Heart left ventricle (tissue), 16 donors: ENCODE measurements at regions not wholly inside any gene's neighbourhood (a gene's known extent, or its start where the extent isn't known, plus 50 kb on each side); places are given as distances from the start of the nearest gene placed in this dataset.

Experiments
- ATAC-seq, 4 donors: fragments of 200-7000 bp; cut with Tn5 transposase; one replicate each; pipeline ENCODE4 v1.9.1; 2020 to 2022; ENCODE audit warnings: moderate library complexity in 4 of 4, mild to moderate bottlenecking in 3 of 4, moderate number of reproducible peaks in 1 of 4
- DNase-seq, 5 donors: peaks; one replicate each; pipeline ENCODE4 v3.0.0-alpha.2; 2020
- H3K27ac ChIP-seq, 12 donors: fragments of 200-600 bp; sonication (generic) in 4 of 12; one replicate each; pipeline versions ENCODE4 v1.5.0 to v1.8.0; 2016 to 2022; ENCODE audit warnings: mild to moderate bottlenecking in 2 of 12
- H3K27me3 ChIP-seq, 9 donors: fragments of 200-600 bp; sonication (generic) in 2 of 9; one replicate each; pipeline versions ENCODE4 v1.5.1 to v1.8.0; 2016 to 2022; ENCODE audit warnings: mild to moderate bottlenecking in 3 of 9
- H3K36me3 ChIP-seq, 9 donors: fragments of 200-600 bp; sonication (generic) in 2 of 9; one replicate each; pipeline versions ENCODE4 v1.5.0 to v1.8.0; 2018 to 2022; ENCODE audit warnings: mild to moderate bottlenecking in 2 of 9
- H3K4me1 ChIP-seq, 12 donors: fragments of 200-600 bp; sonication (generic) in 4 of 12; one replicate each; pipeline versions ENCODE4 v1.5.0 to v1.8.0; 2016 to 2022; ENCODE audit warnings: mild to moderate bottlenecking in 3 of 12
- H3K4me3 ChIP-seq, 12 donors: fragments of 200-600 bp; sonication (generic) in 4 of 12; one replicate each; pipeline versions ENCODE4 v1.5.0 to v1.8.0; 2017 to 2022; ENCODE audit warnings: mild to moderate bottlenecking in 9 of 12, moderate library complexity in 4 of 12
- H3K9me3 ChIP-seq, 12 donors: fragments of 200-600 bp; sonication (generic) in 4 of 12; one replicate each; pipeline versions ENCODE4 v1.5.0 to v1.8.0; 2016 to 2022; ENCODE audit warnings: mild to moderate bottlenecking in 1 of 12
- POLR2A ChIP-seq, 2 donors: fragments of 450-650 bp; IDR thresholded peaks; one replicate each; pipeline ENCODE4 v1.6.1; 2017; ENCODE audit warnings: antibody characterized with exemption in 2 of 2, mild to moderate bottlenecking in 2 of 2, moderate library complexity in 2 of 2
- WGBS, 4 donors: extraction: QIAGEN DNeasy Blood & Tissue Kit in 2 of 4; methylation state at CpG; one replicate each; pipeline versions ENCODE4 v1.1.5 to v1.1.7; 2013 to 2018; 5-methylcytosine and 5-hydroxymethylcytosine counted together
- intact Hi-C, 10 donors: fragments of 100-400 bp; cut with DNase I; formaldehyde crosslinking; loops; one replicate each; pipeline versions ENCODE4 v1.11.1 to v1.14.2; 2022
- TF ChIP-seq, protein P1 (sequence below), 12 donors: fragments of 200-600 bp; sonication (generic) in 4 of 12; IDR thresholded peaks; one replicate each; pipeline versions ENCODE4 v1.5.0 to v1.8.0; 2018 to 2022; ENCODE audit warnings: antibody characterized with exemption in 12 of 12, mild to moderate bottlenecking in 5 of 12
- donor health status: ischemic (EF 13 %, LVEDD 7.1; RV severe dilation, severe dysfunction).
- donor health status: healthy with polysubstance abuse.
- donor health status: DM: no; HTN: yes; CAD: no.
- donor health status: DM: no; HTN: no; CAD: no.
- donor health status: ischemic (EF 25% LVEDD 6.9; RV normal size, moderate dysfunction).
- donor health status: ischemic (EF 25% LVEDD 5.7; RV mildly dilated, moderate dysfunction).
- donor health status: healthy.
- donor health status: DM: yes; HTN: yes; CAD: no.
- donor health status: ischemic (EF 35%, LVEDD 5.7; RV mildly dilated, moderate dysfunction).
- donor health status: nonischemic (EF 11% LVEDD 7.7; RV severe dilation, severe dysfunction).
- donor health status: DM: yes; HTN: yes; CAD: no.
- donor health status: PGD.
- donor health status: ischemic (EF 29% LVEDD 5.4; RV normal size, mild dysfunction).
- donor health status: nonischemic (EF 23%, LVEDD 6.1; RV moderate dilation, normal function).

DNA sequence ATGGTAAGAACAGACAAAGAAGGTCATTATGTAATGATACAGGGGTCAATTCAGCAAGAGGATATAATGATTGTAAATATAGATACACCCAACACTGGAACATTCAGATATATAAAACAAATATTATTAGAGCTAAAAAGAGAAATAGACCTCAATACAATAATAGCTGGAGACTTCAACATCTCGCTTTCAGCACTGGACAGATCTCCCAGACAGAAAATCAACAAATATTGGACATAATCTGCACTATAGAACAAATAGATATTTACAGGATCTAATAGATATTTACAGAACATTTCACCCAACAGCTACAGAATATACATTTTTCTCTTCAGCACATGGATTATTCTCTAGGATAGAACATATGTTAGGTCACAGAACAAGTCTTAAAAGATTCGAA lies 190.6 kb upstream of the RFX3 start:
- H3K4me1 ChIP-seq: no peaks in the 10 kb centered on the region
- no peak overlapping the region for H3K4me3 ChIP-seq
- H3K27ac ChIP-seq: no peak overlapping the region
- TF ChIP-seq, protein P1, sequence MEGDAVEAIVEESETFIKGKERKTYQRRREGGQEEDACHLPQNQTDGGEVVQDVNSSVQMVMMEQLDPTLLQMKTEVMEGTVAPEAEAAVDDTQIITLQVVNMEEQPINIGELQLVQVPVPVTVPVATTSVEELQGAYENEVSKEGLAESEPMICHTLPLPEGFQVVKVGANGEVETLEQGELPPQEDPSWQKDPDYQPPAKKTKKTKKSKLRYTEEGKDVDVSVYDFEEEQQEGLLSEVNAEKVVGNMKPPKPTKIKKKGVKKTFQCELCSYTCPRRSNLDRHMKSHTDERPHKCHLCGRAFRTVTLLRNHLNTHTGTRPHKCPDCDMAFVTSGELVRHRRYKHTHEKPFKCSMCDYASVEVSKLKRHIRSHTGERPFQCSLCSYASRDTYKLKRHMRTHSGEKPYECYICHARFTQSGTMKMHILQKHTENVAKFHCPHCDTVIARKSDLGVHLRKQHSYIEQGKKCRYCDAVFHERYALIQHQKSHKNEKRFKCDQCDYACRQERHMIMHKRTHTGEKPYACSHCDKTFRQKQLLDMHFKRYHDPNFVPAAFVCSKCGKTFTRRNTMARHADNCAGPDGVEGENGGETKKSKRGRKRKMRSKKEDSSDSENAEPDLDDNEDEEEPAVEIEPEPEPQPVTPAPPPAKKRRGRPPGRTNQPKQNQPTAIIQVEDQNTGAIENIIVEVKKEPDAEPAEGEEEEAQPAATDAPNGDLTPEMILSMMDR (IDR thresholded peaks at IDR 0.05): no peak
- no peak for TF ChIP-seq POLR2A (IDR thresholded peaks at IDR 0.05)
- intact Hi-C loops: no loop called here
- no peaks in the 10 kb centered on the region for H3K9me3 ChIP-seq
- DNase-seq (no peak), ATAC-seq (no peak)
- H3K36me3 ChIP-seq: no peaks in the 10 kb centered on the region
- WGBS, 4 donors: 82 to 90% (median 89%) methylated on average over 2 of the region's 2 CpGs
- no peaks in the 10 kb centered on the region for H3K27me3 ChIP-seq

DNA sequence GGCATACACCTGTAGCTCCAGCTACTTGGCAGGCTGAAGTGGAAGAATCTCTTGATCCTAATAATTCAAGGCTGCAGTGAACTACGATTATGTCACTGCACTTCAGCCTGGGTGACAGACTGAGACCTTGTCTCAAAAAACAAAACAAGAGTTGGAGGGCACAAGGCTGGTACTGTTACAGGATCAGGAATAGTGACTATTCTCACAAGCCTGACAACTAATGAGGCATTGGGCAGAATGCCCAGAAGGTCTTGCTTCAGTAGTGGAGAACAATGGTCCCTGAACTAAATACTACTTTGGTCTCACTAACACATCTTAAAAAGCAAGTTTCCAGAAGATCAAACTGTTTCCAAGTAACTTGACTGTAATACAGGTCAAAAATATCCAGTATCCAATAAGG lies 182.9 kb upstream of the RFX3 start:
- no peak for TF ChIP-seq POLR2A (IDR thresholded peaks at IDR 0.05)
- TF ChIP-seq, protein P1 (IDR thresholded peaks at IDR 0.05): no peak
- no peaks in the 10 kb centered on the region for H3K4me1 ChIP-seq
- ATAC-seq: no peak
- no peaks in the 10 kb centered on the region for H3K27me3 ChIP-seq
- H3K27ac ChIP-seq: no peak overlapping the region
- H3K4me3 ChIP-seq: no peak overlapping the region
- H3K36me3 ChIP-seq: no peaks in the 10 kb centered on the region
- intact Hi-C loops: no loop called here
- 66 to 74% (median 68%) methylated on average over 1 of the region's 1 CpG for WGBS, 4 donors
- DNase-seq: no peak
- no peaks in the 10 kb centered on the region for H3K9me3 ChIP-seq

DNA sequence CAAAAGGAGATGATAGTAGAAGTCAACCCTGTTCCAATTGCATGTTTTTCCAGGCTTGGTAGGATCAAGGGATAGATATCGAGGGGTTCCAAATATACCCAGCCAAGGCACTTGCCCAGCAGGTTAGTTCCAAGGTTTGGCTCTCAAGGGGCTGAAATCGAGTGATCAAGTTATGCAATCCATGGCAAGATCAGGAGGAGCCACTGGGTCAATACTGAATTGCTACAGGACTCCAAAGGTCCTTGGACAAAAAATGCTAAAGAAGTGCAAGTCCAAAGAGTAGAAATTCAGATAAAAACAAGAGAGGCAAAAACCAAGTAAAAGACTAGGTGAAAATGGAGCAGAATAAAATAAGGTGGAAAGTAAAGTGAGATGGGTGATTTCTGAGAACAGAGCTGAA lies 179.1 kb upstream of the RFX3 start:
- WGBS, 4 donors: 75 to 88% (median 80%) methylated on average over 2 of the region's 2 CpGs

DNA sequence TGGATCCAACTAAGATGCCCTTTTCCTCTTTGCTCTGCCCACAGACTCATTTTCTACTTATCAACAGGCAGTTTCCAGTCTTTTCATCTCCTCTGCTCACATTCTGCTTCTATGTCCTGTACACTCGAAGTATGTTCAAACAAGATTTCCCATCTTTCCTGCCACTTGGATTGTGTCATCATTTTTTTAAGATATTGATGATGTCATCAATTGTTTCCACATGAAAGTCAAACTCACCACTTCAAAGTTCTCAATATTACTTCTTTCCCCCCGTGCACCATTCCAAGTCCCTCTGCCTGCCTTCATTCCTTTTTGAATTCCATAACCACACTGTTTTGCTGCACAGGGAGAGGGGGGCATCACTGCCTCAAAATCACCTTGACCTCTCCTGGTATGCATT lies 175.0 kb upstream of the RFX3 start:
- peaks cover 0 to 7% (median 0%) of the 10 kb centered on the region in 9 donors for H3K27me3 ChIP-seq
- DNase-seq: no peak
- H3K4me3 ChIP-seq: no peak overlapping the region
- TF ChIP-seq, protein P1 (IDR thresholded peaks at IDR 0.05): no peak
- TF ChIP-seq POLR2A (IDR thresholded peaks at IDR 0.05): no peak
- intact Hi-C loops: no loop called here
- H3K27ac ChIP-seq: no peak overlapping the region
- no peaks in the 10 kb centered on the region for H3K36me3 ChIP-seq
- H3K9me3 ChIP-seq: no peaks in the 10 kb centered on the region
- H3K4me1 ChIP-seq: no peaks in the 10 kb centered on the region
- 58 to 70% (median 64%) methylated on average over 2 of the region's 2 CpGs for WGBS, 4 donors
- ATAC-seq: no peak

More for the DNA sequence above, 179.1 kb upstream of the RFX3 start:
- Histone ChIP-seq H3K36me3 (no peaks in the 10 kb centered on the region), H3K4me3 (no peak overlapping the region), H3K27me3 (peaks cover 0 to 7% (median 0%) of the 10 kb centered on the region in 9 donors), H3K9me3 (no peaks in the 10 kb centered on the region), H3K4me1 (no peaks in the 10 kb centered on the region), H3K27ac (no peak overlapping the region)
- intact Hi-C loops: no loop called here
- TF ChIP-seq, protein P1 (IDR thresholded peaks at IDR 0.05): no peak
- TF ChIP-seq POLR2A (IDR thresholded peaks at IDR 0.05): no peak
- DNase-seq (no peak), ATAC-seq (no peak)
